ENCODE measurements at regions not wholly inside any gene's neighbourhood (a gene's known extent, or its start where the extent isn't known, plus 50 kb on each side); places are given as distances from the start of the nearest gene placed in this dataset.

DNA sequence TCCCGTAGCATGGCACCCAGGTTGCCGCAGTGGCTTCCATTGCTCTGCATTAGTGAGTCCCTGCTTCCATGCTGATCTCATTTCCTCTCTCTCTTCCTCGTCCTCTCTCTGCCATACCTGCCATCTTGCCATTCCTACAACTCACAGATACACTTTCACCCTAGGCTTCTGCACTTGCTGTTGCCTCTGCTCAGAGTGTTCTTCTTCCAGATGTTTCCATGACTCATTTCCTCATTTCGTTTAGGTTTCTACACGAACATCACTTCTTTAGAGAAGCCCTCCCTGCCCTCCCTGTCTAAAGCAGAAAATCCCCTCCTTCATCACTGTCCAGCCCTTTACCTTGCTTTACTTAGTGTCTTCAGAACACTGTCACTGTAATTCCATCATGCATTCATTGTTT lies 115.2 kb upstream of the WWC1 start:
- DNase-seq (ENCODE audit: low read depth, low spot score) (no peak), FAIRE-seq (no peak), ATAC-seq (peak; percentile 27; the same call in 2 of the 3 replicates)
- ChIA-PET SMC1A (ENCODE audit: uncharacterized antibody, unreplicated experiment) (interaction anchor here (0.6 kb wide), 1 partner anchor 1562 kb away, joined by 3 read pairs; no protein-coding TSS in a partner anchor), POLR2A (no interaction called here), RAD21 (ENCODE audit: unreplicated experiment) (interaction anchor here (1.0 kb wide), 1 partner anchor 8 kb away, joined by 3 read pairs; no protein-coding TSS in a partner anchor), CTCF (interaction anchor here (1.6 kb wide), 1 partner anchor 8 kb away, joined by 4 read pairs; no protein-coding TSS in a partner anchor)
- peak; percentile 45; the same call in 1 of the 2 replicates for TF ChIP-seq JUNB (IDR thresholded peaks at IDR 0.05)
- TF ChIP-seq NFIC (IDR thresholded peaks at IDR 0.05; ENCODE audit: low read depth, low read length) = peak; percentile 35; the same call in 1 of the 2 replicates
- peak in 1 of 2 experiments; percentile 13; a peak in 1 of 4 replicates for TF ChIP-seq ETV6 (conservative IDR thresholded peaks at IDR 0.05 in 1 of 2, IDR thresholded peaks at IDR 0.05 in 1 of 2; ENCODE audit: borderline replicate concordance in 1 of 2, low read depth in 1 of 2)
- no peak for TF ChIP-seq ZBTB11 (CRISPR knock-in tag; IDR thresholded peaks at IDR 0.05)
- 0 out of 2 replicates have a peak, but pooled peaks have one; percentile 25 for TF ChIP-seq CREM (IDR thresholded peaks at IDR 0.05; ENCODE audit: low read depth)
- TF ChIP-seq BRCA1 (IDR thresholded peaks at IDR 0.05; ENCODE audit: low read depth, low read length) = no peak
- TF ChIP-seq SUZ12 (IDR thresholded peaks at IDR 0.05; ENCODE audit: unreplicated experiment) = no peak
- 0 out of 2 replicates have a peak, but pooled peaks have one; percentile 22 for TF ChIP-seq TCF12 (IDR thresholded peaks at IDR 0.05; ENCODE audit: low read depth, low read length)
- no peak for TF ChIP-seq RUNX3 (IDR thresholded peaks at IDR 0.05; ENCODE audit: low read length)
- peak; percentile 58; the same call in 1 of the 2 replicates for TF ChIP-seq EED (IDR thresholded peaks at IDR 0.05; ENCODE audit: low read depth)
- TF ChIP-seq, protein P1, sequence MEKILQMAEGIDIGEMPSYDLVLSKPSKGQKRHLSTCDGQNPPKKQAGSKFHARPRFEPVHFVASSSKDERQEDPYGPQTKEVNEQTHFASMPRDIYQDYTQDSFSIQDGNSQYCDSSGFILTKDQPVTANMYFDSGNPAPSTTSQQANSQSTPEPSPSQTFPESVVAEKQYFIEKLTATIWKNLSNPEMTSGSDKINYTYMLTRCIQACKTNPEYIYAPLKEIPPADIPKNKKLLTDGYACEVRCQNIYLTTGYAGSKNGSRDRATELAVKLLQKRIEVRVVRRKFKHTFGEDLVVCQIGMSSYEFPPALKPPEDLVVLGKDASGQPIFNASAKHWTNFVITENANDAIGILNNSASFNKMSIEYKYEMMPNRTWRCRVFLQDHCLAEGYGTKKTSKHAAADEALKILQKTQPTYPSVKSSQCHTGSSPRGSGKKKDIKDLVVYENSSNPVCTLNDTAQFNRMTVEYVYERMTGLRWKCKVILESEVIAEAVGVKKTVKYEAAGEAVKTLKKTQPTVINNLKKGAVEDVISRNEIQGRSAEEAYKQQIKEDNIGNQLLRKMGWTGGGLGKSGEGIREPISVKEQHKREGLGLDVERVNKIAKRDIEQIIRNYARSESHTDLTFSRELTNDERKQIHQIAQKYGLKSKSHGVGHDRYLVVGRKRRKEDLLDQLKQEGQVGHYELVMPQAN (conservative IDR thresholded peaks at IDR 0.05) = no peak
- no peak for TF ChIP-seq SREBF1 (IDR thresholded peaks at IDR 0.05; ENCODE audit: low read length)
- H2AFZ ChIP-seq (ENCODE audit: control insufficient read depth, low read depth, low read length) = no peak overlapping the region
- H3K27me3 ChIP-seq (replicated peaks in 1 of 2; ENCODE audit: control insufficient read depth in 2 of 2, insufficient read depth in 2 of 2, low read length in 1 of 2) = 0 out of 4 replicates have a peak, but pooled peaks cover 0 to 1% of the 10 kb centered on the region in 2 experiments
- intact Hi-C loops (cut with micrococcal nuclease; ENCODE audit: unreplicated experiment) (no loop called here), in situ Hi-C loops (cut with MboI) (no loop called here)
- H3K4me3 ChIP-seq = no peak overlapping the region
- WGBS (ENCODE audit: insufficient coverage, insufficient replicate concordance, low lambda C conversion rate, missing lambda C conversion rate) = 40% methylated on average over 5 of the region's 5 CpGs
- H4K20me1 ChIP-seq (ENCODE audit: control insufficient read depth, insufficient read depth) = no peaks in the 10 kb centered on the region
- no peak overlapping the region for H3K9ac ChIP-seq (ENCODE audit: control insufficient read depth, insufficient read depth, low read length)
- H3K79me2 ChIP-seq (ENCODE audit: control insufficient read depth, insufficient read depth, low read length) = no peaks in the 10 kb centered on the region
- H3K36me3 ChIP-seq (ENCODE audit: control insufficient read depth in 2 of 2, insufficient read depth in 2 of 2, low read length in 1 of 2) = no peaks in the 10 kb centered on the region
- BruUV-seq (replicated peaks) = no TSS peak
- no peak overlapping the region for H3K4me2 ChIP-seq (ENCODE audit: control insufficient read depth, insufficient read depth)
- H3K4me1 ChIP-seq (ENCODE audit: control insufficient read depth, insufficient read depth, low read length) = no peaks in the 10 kb centered on the region
- no peaks in the 10 kb centered on the region for H3K9me3 ChIP-seq (replicated peaks; ENCODE audit: control insufficient read depth, insufficient read depth, low read length)
- no peak overlapping the region for H3K27ac ChIP-seq (ENCODE audit: control insufficient read depth, insufficient read depth)

Measured in GM12878 (cell line).